GM12878 (cell line): ENCODE measurements at regions not wholly inside any gene's neighbourhood (a gene's known extent, or its start where the extent isn't known, plus 50 kb on each side); places are given as distances from the start of the nearest gene placed in this dataset.

ENCODE experiments used
- ATAC-seq: fragments of 200-7000 bp; cut with Tn5 transposase; 3 replicates; pipeline ENCODE4 v1.9.1; 2020; ENCODE audit warnings: mild to moderate bottlenecking, moderate library complexity
- BruUV-seq: library from RNA; stranded (reverse); fragments of 400-500 nt; replicated peaks from 2 replicates; lab custom pipeline; 2021; lab: Mats Ljungman, UMichigan
- CTCF ChIA-PET: fragments of 300-600 bp; sonication (Branson Sonifier 250); formaldehyde crosslinking; extraction: SDS; loops from one replicate; lab custom pipeline; 2021; ENCODE audit warnings: inconsistent platforms; lab: Yijun Ruan, JAX
- POLR2A ChIA-PET: fragments of 350-600 bp; formaldehyde crosslinking; extraction: SDS; loops from one replicate; lab custom pipeline; 2021; ENCODE audit warnings: inconsistent platforms; lab: Charles Lee
- RAD21 ChIA-PET: fragments of 300-600 bp; sonication (Branson Sonifier 250); formaldehyde crosslinking; loops from one replicate; lab custom pipeline; 2023; ENCODE audit warnings: antibody characterized with exemption; ENCODE audit not compliant: unreplicated experiment; lab: Charles Lee
- SMC1A ChIA-PET: fragments of 300-600 bp; sonication (Branson Sonifier 250); formaldehyde crosslinking; loops from one replicate; lab custom pipeline; 2023; ENCODE audit not compliant: unreplicated experiment, uncharacterized antibody; lab: Charles Lee
- DNase-seq: peaks from one replicate; pipeline ENCODE4 v3.0.0-alpha.2; 2011; ENCODE audit warnings: low read depth, low spot score
- FAIRE-seq: peaks from 3 replicates; lab custom pipeline; 2011; peaks lifted over from hg19 to GRCh38; lab: Jason Lieb, UNC
- H2AFZ ChIP-seq: 2 replicates; pipeline ENCODE4 v1.6.0; 2011; ENCODE audit warnings: low read depth, low read length, control low read depth; ENCODE audit not compliant: control insufficient read depth
- H3K27ac ChIP-seq: 2 replicates; pipeline ENCODE4 v1.5.1; 2011; ENCODE audit warnings: control low read depth; ENCODE audit not compliant: control insufficient read depth, insufficient read depth
- H3K27me3 ChIP-seq, 2 experiments: replicated peaks in 1 of 2; 2 replicates each; pipeline versions ENCODE4 v1.6.0 to v1.6.1; 2011; ENCODE audit warnings: low read length in 1 of 2; ENCODE audit not compliant: control insufficient read depth in 2 of 2, insufficient read depth in 2 of 2
- H3K36me3 ChIP-seq, 2 experiments: 2 replicates each; pipeline ENCODE4 v1.5.1; 2011; ENCODE audit warnings: low read length in 1 of 2; ENCODE audit not compliant: control insufficient read depth in 2 of 2, insufficient read depth in 2 of 2
- H3K4me1 ChIP-seq: 2 replicates; pipeline ENCODE4 v1.6.1; 2011; ENCODE audit warnings: mild to moderate bottlenecking, low read length, moderate library complexity, mixed read lengths; ENCODE audit not compliant: control insufficient read depth, insufficient read depth
- H3K4me2 ChIP-seq: 2 replicates; pipeline ENCODE4 v1.6.0; 2011; ENCODE audit warnings: control low read depth; ENCODE audit not compliant: control insufficient read depth, insufficient read depth
- H3K4me3 ChIP-seq: fragments of 200-600 bp; sonication (generic); 2 replicates; pipeline ENCODE4 v1.5.1; 2016
- H3K79me2 ChIP-seq: 2 replicates; pipeline ENCODE4 v1.6.0; 2011; ENCODE audit warnings: low read length; ENCODE audit not compliant: control insufficient read depth, insufficient read depth
- H3K9ac ChIP-seq: 2 replicates; pipeline ENCODE4 v1.8.0; 2011; ENCODE audit warnings: low read length, control low read depth, mixed read lengths; ENCODE audit not compliant: control insufficient read depth, insufficient read depth
- H3K9me3 ChIP-seq: replicated peaks from 3 replicates; pipeline ENCODE4 v1.5.1; 2011; ENCODE audit warnings: mild to moderate bottlenecking, low read length; ENCODE audit not compliant: control insufficient read depth, insufficient read depth
- H4K20me1 ChIP-seq: 2 replicates; pipeline ENCODE4 v1.6.0; 2011; ENCODE audit not compliant: control insufficient read depth, insufficient read depth
- MTA3 ChIP-seq: IDR thresholded peaks from 2 replicates; pipeline ENCODE4 v1.6.1; 2012; ENCODE audit warnings: low read length, inconsistent platforms, borderline replicate concordance
- RAD21 ChIP-seq: IDR thresholded peaks from 2 replicates; pipeline ENCODE4 v1.6.1; 2011; ENCODE audit warnings: mild to moderate bottlenecking, low read depth, low read length, moderate library complexity; ENCODE audit not compliant: insufficient read depth
- SMC3 ChIP-seq: IDR thresholded peaks from 2 replicates; pipeline ENCODE4 v1.6.1; 2011; ENCODE audit warnings: low read length, improper control_type of control experiment, borderline replicate concordance
- WGBS: methylation state at CpG from one replicate; pipeline ENCODE4 v1.1.6; 2016; ENCODE audit warnings: low lambda C conversion rate; ENCODE audit not compliant: insufficient replicate concordance, insufficient coverage; ENCODE audit errors: missing lambda C conversion rate; 5-methylcytosine and 5-hydroxymethylcytosine counted together
- in situ Hi-C: fragments of 300-500 bp; cut with MboI; formaldehyde crosslinking; loops from 9 replicates; pipeline ENCODE4 v1.14.3; 2018; ENCODE audit warnings: mixed read lengths
- intact Hi-C: fragments of 100-400 bp; cut with micrococcal nuclease; formaldehyde crosslinking; loops from one replicate; pipeline ENCODE4 v1.14.2; 2022; ENCODE audit not compliant: unreplicated experiment
- TF ChIP-seq, protein P1 (sequence below), 3 experiments: IDR thresholded peaks in 2 of 3; conservative IDR thresholded peaks in 1 of 3; 2 replicates each; pipeline ENCODE4 v1.5.1; 2011; ENCODE audit warnings: low read depth in 3 of 3, low read length in 3 of 3, mild to moderate bottlenecking in 3 of 3, control low read depth in 2 of 3, moderate library complexity in 2 of 3, inconsistent platforms in 1 of 3, mixed read lengths in 1 of 3; ENCODE audit not compliant: control insufficient read depth in 2 of 3, insufficient read depth in 1 of 3; ENCODE audit errors: extremely low read depth in 1 of 3

GRCh38 chr1:93021539-93022134, 57.4 kb upstream of the MTF2 start:
- Histone ChIP-seq H3K4me1 (no peaks in the 10 kb centered on the region; the same call in 1 of the 2 replicates), H3K79me2 (no peaks in the 10 kb centered on the region), H3K9ac (no peak overlapping the region), H3K27me3 (no peaks in the 10 kb centered on the region; a peak in 1 of 4 replicates), H3K36me3 (no peaks in the 10 kb centered on the region), H3K4me3 (no peak overlapping the region), H3K27ac (no peak overlapping the region), H4K20me1 (no peaks in the 10 kb centered on the region), H2AFZ (no peak overlapping the region; the same call in 1 of the 2 replicates), H3K9me3 (no peaks in the 10 kb centered on the region), H3K4me2 (no peak overlapping the region)
- ChIA-PET RAD21 (interaction anchor here (1.0 to 3.8 kb wide), 7 partner anchors 20 to 283 kb away, joined by 3 to 36 read pairs (median 4); no protein-coding TSS in a partner anchor), CTCF (interaction anchor here (0.6 to 22.9 kb wide), 21 partner anchors 8 to 283 kb away, joined by 3 to 445 read pairs (median 4); partner anchors contain the start of gene MTF2), POLR2A (interaction anchor here (1.0 kb wide), 1 partner anchor 41 kb away, joined by 3 read pairs; no protein-coding TSS in a partner anchor), SMC1A (interaction anchor here (0.6 to 4.9 kb wide), 19 partner anchors 11 to 332 kb away, joined by 3 to 57 read pairs (median 4); no protein-coding TSS in a partner anchor)
- intact Hi-C loops (loop anchor here (1.0 to 2.0 kb wide), 2 partner anchors 41 to 127 kb away; no protein-coding TSS in a partner anchor), in situ Hi-C loops (no loop called here)
- TF ChIP-seq RAD21 (peak; percentile 93), SMC3 (peak; percentile 87), MTA3 (no peak)
- TF ChIP-seq, protein P1, sequence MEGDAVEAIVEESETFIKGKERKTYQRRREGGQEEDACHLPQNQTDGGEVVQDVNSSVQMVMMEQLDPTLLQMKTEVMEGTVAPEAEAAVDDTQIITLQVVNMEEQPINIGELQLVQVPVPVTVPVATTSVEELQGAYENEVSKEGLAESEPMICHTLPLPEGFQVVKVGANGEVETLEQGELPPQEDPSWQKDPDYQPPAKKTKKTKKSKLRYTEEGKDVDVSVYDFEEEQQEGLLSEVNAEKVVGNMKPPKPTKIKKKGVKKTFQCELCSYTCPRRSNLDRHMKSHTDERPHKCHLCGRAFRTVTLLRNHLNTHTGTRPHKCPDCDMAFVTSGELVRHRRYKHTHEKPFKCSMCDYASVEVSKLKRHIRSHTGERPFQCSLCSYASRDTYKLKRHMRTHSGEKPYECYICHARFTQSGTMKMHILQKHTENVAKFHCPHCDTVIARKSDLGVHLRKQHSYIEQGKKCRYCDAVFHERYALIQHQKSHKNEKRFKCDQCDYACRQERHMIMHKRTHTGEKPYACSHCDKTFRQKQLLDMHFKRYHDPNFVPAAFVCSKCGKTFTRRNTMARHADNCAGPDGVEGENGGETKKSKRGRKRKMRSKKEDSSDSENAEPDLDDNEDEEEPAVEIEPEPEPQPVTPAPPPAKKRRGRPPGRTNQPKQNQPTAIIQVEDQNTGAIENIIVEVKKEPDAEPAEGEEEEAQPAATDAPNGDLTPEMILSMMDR (IDR thresholded peaks at IDR 0.05 in 2 of 3, conservative IDR thresholded peaks at IDR 0.05 in 1 of 3; ENCODE audit: control insufficient read depth in 2 of 3, extremely low read depth in 1 of 3, insufficient read depth in 1 of 3, low read depth in 3 of 3, low read length in 3 of 3): peak; percentile 70 to 78 (median 71)
- FAIRE-seq (peak; percentile 92), ATAC-seq (peak; percentile 94), DNase-seq (no peak)
- no TSS peak for BruUV-seq
- 1% methylated on average over 4 of the region's 4 CpGs for WGBS
